Fibroblast of lung (primary cell): ENCODE measurements at regions not wholly inside any gene's neighbourhood (a gene's known extent, or its start where the extent isn't known, plus 50 kb on each side); places are given as distances from the start of the nearest gene placed in this dataset.

ENCODE experiments used
- CTCF ChIP-seq, 2 donors: IDR thresholded peaks in 1 of 2; conservative IDR thresholded peaks in 1 of 2; 1 replicate in 1 of 2; 2 replicates in 1 of 2; pipeline ENCODE4 v1.5.1; 2011 to 2012; ENCODE audit warnings: low read length in 2 of 2, control low read depth in 1 of 2, inconsistent platforms in 1 of 2, low read depth in 1 of 2, mild to moderate bottlenecking in 1 of 2
- EZH2 ChIP-seq: IDR thresholded peaks from 2 replicates; pipeline ENCODE4 v1.5.1; 2012; ENCODE audit warnings: low read length, control low read depth, mild to moderate bottlenecking; ENCODE audit errors: missing control alignments

DNA sequence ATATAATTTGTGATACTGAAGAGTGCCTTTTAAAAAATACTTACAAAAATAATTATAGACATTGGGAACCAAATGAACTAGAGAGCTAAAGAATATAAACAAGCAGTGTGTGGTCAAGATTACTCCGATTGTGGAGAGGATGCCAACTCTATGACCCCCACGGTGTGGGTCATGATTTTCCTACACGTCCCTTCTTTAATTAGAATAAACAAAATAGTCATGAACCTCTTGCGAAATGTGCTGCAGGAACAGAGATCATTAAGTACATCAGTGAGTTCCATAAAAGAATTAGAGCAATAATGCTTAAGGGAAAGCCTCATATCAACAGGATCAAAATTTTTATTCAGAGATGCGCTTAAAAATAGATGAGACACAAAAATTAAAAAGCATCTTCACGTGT lies 476.6 kb upstream of the ROBO1 start:
- no peak for TF ChIP-seq CTCF (conservative IDR thresholded peaks at IDR 0.05 in 1 of 2, IDR thresholded peaks at IDR 0.05 in 1 of 2; ENCODE audit: low read depth in 1 of 2, low read length in 2 of 2)
- no peak for TF ChIP-seq EZH2
